ENCODE measurements at regions not wholly inside any gene's neighbourhood (a gene's known extent, or its start where the extent isn't known, plus 50 kb on each side); places are given as distances from the start of the nearest gene placed in this dataset.

DNA sequence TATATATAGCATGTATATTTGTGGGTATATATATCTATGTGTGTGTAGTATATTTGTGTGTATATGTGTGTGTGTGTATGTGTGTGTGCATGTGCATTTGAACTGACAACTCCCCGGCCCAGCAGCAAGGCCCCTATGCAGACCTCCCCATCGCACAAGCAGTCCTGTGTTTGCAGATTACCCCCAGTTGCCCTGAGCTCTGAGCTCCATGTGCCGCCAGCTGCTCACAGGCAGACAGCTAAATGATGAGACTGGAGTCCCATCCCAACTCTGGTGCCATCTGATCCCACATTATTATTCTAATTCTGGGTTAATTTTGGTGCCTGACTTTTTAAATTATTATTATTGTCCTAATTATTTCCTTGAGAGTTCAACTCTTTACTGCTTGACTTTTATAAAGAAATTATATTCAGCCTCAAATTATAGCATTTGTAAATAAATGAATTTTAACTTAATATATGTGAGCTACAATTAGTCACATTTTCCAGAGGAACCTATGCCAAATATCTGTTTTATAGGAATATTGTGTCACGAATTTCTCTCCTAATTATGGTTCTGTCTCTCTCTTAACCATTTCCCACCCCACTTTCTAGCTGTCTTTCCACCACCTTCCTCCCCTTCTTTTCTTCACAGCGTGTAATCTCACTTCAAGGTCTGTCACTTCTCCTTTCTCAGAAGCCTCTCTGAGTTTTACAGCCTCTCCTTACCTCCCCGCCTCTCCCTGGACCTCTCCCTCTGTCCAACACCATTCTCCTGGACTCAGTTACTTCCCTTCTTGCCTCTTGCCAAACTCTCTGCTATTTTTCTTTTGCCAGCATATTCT lies 90.6 kb upstream of the SYNDIG1 start:
- TF ChIP-seq TAF1 (IDR thresholded peaks at IDR 0.05; ENCODE audit: borderline replicate concordance, low read depth, low read length) (no peak), POLR2AphosphoS5 (IDR thresholded peaks at IDR 0.05; ENCODE audit: low read depth, low read length) (no peak), POLR2A (IDR thresholded peaks at IDR 0.05; ENCODE audit: low read depth, low read length) (no peak)
